Right cardiac atrium (tissue), 5 donors: ENCODE measurements at regions not wholly inside any gene's neighbourhood (a gene's known extent, or its start where the extent isn't known, plus 50 kb on each side); places are given as distances from the start of the nearest gene placed in this dataset.
A peak's percentile ranks its signal among the peaks of the same experiment; 100 is the strongest.
"Not testable (repeated sequence)": the region's sequence is repeated elsewhere in the genome, so short reads cannot be mapped to it uniquely, and the experiment has no call there.

Experiments
- ATAC-seq, 2 donors: fragments of 200-7000 bp; cut with Tn5 transposase; one replicate each; pipeline versions ENCODE4 v1.8.0 to v1.9.1; 2020; ENCODE audit warnings: moderate library complexity in 2 of 2, mild to moderate bottlenecking in 1 of 2
- DNase-seq, 3 donors: peaks; one replicate each; pipeline ENCODE4 v3.0.0-alpha.2; 2020
- H3K27ac ChIP-seq: one replicate; pipeline ENCODE4 v1.5.1; 2013; ENCODE audit warnings: mild to moderate bottlenecking, low read length, control low read depth, moderate library complexity
- H3K27me3 ChIP-seq: one replicate; pipeline ENCODE4 v1.6.1; 2013; ENCODE audit not compliant: control insufficient read depth, insufficient read depth
- H3K4me1 ChIP-seq: one replicate; pipeline ENCODE4 v1.6.1; 2013; ENCODE audit warnings: low read length; ENCODE audit not compliant: control insufficient read depth, insufficient read depth
- H3K4me3 ChIP-seq: one replicate; pipeline ENCODE4 v1.5.1; 2013; ENCODE audit warnings: low read length, control low read depth
- H3K9me3 ChIP-seq: one replicate; pipeline ENCODE4 v1.6.1; 2013; ENCODE audit warnings: low read length; ENCODE audit not compliant: control insufficient read depth
- WGBS: extraction: QIAGEN DNeasy Blood & Tissue Kit; methylation state at CpG from one replicate; pipeline ENCODE4 v1.1.7; 2013; 5-methylcytosine and 5-hydroxymethylcytosine counted together
- intact Hi-C, 4 donors: fragments of 100-400 bp; cut with DNase I; formaldehyde crosslinking; loops; one replicate each; pipeline versions ENCODE4 v1.11.0 to v1.14.0; 2022 to 2023
- donor health status: healthy with polysubstance abuse.
- donor health status: DM: no; HTN: yes; CAD: no.
- donor health status: DM: no; HTN: no; CAD: no.
- donor health status: DM: no; HTN: yes; CAD: no; lungs with severe emphysema.
- donor health status: DM: yes; HTN: yes; CAD: no.

DNA sequence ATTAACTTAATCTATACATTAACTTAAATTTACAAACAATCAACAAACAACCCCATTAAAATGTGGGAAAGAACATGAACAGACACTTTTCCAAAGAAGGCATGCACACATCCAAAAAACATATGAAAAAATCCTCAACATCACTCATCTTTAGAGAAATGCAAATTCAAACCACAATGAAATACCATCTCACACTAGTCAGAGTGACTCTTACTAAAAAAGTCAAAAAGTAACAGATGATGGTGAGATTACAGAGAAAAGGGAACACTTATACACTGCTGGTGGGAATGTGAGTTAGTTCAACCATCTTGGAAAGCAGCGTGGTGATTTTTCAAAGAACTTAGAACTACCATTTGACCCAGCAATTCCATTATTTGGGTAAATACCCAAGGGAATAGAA, 759.2 kb upstream of the SLITRK1 start:
- Histone ChIP-seq H3K4me1 (peaks cover 1% of the 10 kb centered on the region), H3K27ac (no peak overlapping the region), H3K4me3 (no peak overlapping the region), H3K9me3 (no peaks in the 10 kb centered on the region), H3K27me3 (no peaks in the 10 kb centered on the region)
- DNase-seq (no peak), ATAC-seq (no peak)
- WGBS = 92% methylated on average over 1 of the region's 1 CpG
- intact Hi-C loops = no loop called here

DNA sequence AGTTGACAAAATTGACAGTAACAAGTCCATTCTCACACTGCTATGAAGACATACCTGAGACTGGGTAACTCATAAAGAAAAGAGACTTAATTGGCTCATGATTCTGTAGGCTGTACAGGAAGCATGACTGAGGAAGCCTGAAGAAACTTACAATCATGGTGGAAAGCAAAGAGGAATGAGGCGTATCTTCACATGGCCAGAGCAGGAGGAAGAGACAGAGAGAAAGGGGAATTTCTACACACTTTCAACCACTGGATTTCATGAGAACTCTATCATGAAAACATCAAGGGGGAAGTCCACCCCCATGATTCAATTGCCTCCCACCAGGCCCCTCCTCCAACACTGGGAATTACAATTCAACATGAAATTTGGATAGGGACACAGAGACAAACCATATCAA, 758.4 kb upstream of the SLITRK1 start:
- Histone ChIP-seq H3K4me3 (no peak overlapping the region), H3K4me1 (peaks cover 1% of the 10 kb centered on the region), H3K9me3 (no peaks in the 10 kb centered on the region), H3K27ac (no peak overlapping the region), H3K27me3 (no peaks in the 10 kb centered on the region)
- no peak for DNase-seq
- no peak for ATAC-seq
- intact Hi-C loops = no loop called here
- WGBS = 87% methylated on average over 1 of the region's 1 CpG

DNA sequence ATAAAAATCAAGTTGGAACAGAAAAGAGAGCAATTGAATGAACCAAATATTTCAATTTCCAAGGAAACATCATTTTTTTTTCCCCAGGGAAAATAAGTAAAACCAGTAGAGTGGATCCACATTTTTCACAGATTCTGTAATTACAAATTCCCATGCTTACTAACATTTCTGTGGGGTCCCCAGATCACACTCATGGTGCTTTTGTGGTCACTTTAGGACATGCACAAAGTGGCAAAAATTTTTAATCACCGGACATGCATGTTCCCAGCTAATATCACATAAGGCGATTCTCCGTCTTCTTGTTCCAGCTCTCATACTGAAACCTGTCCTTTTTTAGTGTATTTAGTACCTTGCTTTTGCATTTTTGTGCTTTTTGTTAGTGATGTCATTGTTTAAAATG, 748.2 kb upstream of the SLITRK1 start:
- H3K9me3 ChIP-seq = no peaks in the 10 kb centered on the region
- DNase-seq = no peak
- no peak overlapping the region for H3K27ac ChIP-seq
- 93% methylated on average over 3 of the region's 3 CpGs for WGBS
- ATAC-seq = no peak
- intact Hi-C loops = no loop called here
- no peak overlapping the region for H3K4me3 ChIP-seq
- no peaks in the 10 kb centered on the region for H3K27me3 ChIP-seq
- no peaks in the 10 kb centered on the region for H3K4me1 ChIP-seq

DNA sequence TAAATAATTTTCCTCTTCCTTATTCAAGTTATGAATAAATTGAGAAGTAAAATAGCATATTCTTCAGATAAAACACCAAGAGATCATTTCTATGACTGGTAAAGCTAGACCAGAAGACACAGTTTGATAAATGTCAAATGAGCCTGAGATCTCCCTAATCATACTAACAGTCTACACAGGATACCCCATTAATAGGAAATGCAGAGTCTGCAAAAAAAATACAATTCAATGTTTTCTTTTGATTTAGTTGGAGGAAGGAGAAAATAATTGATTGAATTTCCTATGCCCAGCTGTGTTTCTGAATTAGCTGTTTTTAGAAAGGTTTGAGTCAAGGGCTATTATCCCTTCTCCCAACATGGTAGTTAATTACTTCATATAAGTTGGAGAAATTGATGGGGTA, 734.6 kb upstream of the SLITRK1 start:
- Histone ChIP-seq H3K27ac (no peak overlapping the region), H3K27me3 (no peaks in the 10 kb centered on the region), H3K4me1 (no peaks in the 10 kb centered on the region), H3K9me3 (no peaks in the 10 kb centered on the region), H3K4me3 (no peak overlapping the region)
- intact Hi-C loops = no loop called here
- ATAC-seq (no peak), DNase-seq (no peak)

DNA sequence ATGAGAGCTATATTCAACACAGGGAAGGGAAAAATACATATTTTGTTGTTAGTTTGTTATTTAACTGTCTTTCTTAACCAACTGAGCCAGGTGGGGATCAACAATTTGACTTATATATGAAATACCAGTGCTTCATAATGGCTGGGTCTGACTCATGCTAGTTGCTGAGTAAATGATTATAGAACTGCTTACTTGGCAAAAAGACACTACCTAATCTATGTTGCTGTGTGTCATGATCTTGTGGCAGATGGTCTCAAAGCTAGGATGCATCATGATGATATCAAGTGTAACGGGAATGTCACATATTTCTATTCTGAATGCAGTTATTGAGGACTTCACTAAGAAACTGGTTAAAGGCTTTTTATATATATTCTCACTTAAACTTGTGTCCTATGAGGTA, 727.4 kb upstream of the SLITRK1 start:
- intact Hi-C loops = no loop called here
- Histone ChIP-seq H3K4me3 (no peak overlapping the region), H3K9me3 (no peaks in the 10 kb centered on the region), H3K27ac (no peak overlapping the region), H3K27me3 (no peaks in the 10 kb centered on the region), H3K4me1 (no peaks in the 10 kb centered on the region)
- DNase-seq (no peak), ATAC-seq (no peak)
- WGBS = 65% methylated on average over 1 of the region's 1 CpG

DNA sequence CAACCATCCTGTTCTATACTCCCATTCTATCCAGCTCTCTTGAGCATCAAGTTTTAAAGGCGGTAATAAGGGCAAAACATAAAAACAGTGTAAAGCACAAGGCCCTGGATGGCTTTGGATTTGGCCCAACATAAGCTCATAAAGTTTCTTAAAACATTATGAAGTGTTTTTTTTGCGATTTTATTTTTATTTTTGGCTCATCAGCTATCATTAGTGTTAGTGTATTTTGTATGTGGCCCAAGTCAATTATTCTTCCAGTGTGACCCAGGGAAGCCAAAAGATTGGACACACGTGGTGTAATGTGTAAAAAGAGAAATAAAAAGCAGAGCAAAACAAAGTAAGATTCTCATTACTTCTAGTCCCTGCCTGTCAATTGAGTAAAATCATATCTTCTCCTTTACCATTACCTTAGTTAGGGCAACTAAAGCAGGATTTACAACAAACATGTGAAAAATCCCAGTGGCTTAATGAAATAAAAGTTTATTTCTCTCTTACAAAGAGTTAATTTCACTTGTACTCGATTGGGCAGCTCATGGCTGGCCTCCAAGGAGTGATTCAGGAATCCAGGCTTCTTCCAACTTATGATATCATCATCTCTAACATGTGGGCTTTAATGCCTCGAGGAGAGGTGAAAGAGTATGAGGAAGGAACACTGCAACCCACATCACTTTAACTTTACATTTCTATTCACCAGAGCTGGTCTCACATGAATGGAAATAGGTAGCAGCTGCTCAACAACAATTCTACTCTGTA, 725.2 kb upstream of the SLITRK1 start:
- peak; percentile 18 to 46 (median 37) for DNase-seq
- intact Hi-C loops = no loop called here
- WGBS = 23% methylated on average over 5 of the region's 5 CpGs
- Histone ChIP-seq H3K27ac (no peak overlapping the region), H3K27me3 (no peaks in the 10 kb centered on the region), H3K9me3 (no peaks in the 10 kb centered on the region), H3K4me1 (no peaks in the 10 kb centered on the region), H3K4me3 (no peak overlapping the region)
- ATAC-seq = peak in 1 of 2 donors; percentile 34

DNA sequence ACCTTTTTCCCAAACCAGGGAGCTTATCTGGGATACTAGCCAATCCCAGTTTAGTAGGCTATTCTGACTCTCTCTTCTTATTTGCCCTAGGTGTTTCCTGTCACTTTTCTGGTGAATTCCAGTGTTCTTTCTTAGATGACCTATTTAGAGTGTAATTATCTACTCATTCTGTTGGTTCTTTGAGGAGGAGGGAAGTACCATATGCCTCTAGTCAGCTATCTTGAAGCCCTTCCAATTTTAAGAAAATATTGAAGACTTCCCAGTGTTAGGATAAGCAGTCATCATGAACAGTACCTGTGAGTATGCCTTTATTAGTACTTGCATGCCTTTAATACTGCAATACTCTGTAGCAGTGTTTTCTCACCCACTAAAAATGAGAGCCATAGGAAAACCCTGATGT, 724.3 kb upstream of the SLITRK1 start:
- Histone ChIP-seq H3K27ac (no peak overlapping the region), H3K9me3 (no peaks in the 10 kb centered on the region), H3K4me3 (no peak overlapping the region), H3K4me1 (no peaks in the 10 kb centered on the region), H3K27me3 (no peaks in the 10 kb centered on the region)
- ATAC-seq (no peak), DNase-seq (no peak)
- intact Hi-C loops = no loop called here

DNA sequence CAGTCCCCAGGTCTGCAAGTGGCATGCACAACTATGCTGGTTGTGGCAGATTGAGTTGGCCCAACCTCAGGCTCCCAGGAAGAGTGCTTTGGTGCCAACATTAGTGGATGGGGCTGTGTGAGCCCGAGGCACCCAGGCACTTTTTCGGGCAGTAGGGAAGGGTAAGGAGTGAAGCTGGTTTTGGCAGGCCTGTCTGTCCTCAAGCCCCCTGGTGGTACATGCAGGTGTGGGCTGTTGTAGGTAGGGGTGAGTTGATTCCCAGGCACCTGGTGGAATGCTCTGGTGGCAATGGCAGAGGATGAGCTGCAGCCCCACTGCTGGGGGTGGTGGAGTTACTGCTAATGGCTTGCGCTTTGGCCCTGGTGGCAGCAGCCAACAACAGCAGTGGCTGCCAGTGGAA, 723.7 kb upstream of the SLITRK1 start:
- H3K27me3 ChIP-seq = no peaks in the 10 kb centered on the region
- intact Hi-C loops = no loop called here
- 93% methylated on average over 3 of the region's 3 CpGs for WGBS

DNA sequence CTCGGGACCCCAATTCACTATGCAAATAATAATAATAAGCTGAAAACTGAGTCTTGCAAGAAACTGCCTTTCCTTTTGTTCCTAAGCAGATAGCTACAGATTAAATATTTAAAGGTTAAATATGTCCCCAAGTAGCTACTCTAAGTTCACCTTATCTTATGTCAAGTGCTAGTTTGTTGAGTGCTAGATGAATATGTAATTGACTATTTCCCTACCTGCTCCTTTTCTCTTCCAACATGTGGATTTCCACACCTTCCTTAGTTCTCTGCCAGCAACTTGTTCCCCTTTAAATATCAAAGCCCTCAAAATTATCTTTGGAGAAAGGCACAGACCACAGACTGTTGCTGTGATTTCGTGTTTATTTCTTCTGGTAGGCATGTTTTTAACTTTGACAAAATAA, 709.2 kb upstream of the SLITRK1 start:
- H3K9me3 ChIP-seq = no peaks in the 10 kb centered on the region
- no peaks in the 10 kb centered on the region for H3K27me3 ChIP-seq
- H3K4me1 ChIP-seq = no peaks in the 10 kb centered on the region
- 44% methylated on average over 2 of the region's 2 CpGs for WGBS
- DNase-seq (no peak), ATAC-seq (no peak)
- intact Hi-C loops = no loop called here
- H3K4me3 ChIP-seq = no peak overlapping the region
- H3K27ac ChIP-seq = no peak overlapping the region

More for the DNA sequence above, 723.7 kb upstream of the SLITRK1 start:
- Histone ChIP-seq H3K4me1 (no peaks in the 10 kb centered on the region), H3K27ac (no peak overlapping the region), H3K4me3 (no peak overlapping the region), H3K9me3 (no peaks in the 10 kb centered on the region)
- ATAC-seq (no peak), DNase-seq (peak in 1 of 3 donors; percentile 29)

DNA sequence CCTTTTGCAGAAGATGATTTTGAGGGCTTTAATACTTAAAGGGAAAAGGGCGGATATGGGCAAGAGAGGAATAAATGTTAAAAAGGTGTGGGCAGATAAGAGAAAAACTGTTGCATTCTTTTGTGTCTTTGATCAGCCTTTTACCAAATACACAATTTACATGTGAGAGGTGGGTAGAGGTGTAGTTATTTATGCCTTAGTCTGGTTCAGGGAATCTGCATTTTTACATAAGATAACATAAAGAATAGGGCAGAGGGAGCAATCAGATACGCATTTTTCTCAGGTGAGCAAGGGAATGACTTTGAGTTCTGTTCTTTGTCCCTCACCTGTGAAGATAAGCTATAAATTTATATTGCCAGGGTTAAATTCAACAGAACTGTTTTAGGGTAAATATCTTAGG, 708.4 kb upstream of the SLITRK1 start:
- intact Hi-C loops = no loop called here
- Histone ChIP-seq H3K9me3 (no peaks in the 10 kb centered on the region), H3K27ac (no peak overlapping the region), H3K4me3 (no peak overlapping the region), H3K4me1 (no peaks in the 10 kb centered on the region), H3K27me3 (no peaks in the 10 kb centered on the region)
- ATAC-seq (no peak), DNase-seq (no peak)
- WGBS = 71% methylated on average over 2 of the region's 2 CpGs

DNA sequence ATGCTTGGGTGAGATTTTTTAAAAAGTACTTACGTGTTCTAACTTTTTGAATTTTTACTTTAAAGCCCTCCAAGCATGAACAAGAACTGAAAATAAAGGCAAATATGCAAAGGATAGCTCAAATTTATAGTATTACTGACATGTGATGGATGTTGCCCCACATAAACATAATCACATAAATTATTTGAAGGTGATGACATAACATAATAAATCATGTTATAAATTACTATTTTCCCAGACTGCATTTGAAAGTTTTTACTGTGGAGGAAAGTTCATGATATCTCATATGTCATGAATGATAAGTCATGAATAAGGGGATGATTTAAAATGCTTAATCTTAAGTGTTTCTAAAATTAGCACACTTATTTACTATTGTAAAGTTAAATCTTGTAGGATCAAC, 705.7 kb upstream of the SLITRK1 start:
- no peak for DNase-seq
- ATAC-seq = no peak
- no peak overlapping the region for H3K27ac ChIP-seq
- H3K9me3 ChIP-seq = no peaks in the 10 kb centered on the region
- no peak overlapping the region for H3K4me3 ChIP-seq
- intact Hi-C loops = no loop called here
- H3K4me1 ChIP-seq = no peaks in the 10 kb centered on the region
- 76% methylated on average over 1 of the region's 1 CpG for WGBS
- H3K27me3 ChIP-seq = no peaks in the 10 kb centered on the region

DNA sequence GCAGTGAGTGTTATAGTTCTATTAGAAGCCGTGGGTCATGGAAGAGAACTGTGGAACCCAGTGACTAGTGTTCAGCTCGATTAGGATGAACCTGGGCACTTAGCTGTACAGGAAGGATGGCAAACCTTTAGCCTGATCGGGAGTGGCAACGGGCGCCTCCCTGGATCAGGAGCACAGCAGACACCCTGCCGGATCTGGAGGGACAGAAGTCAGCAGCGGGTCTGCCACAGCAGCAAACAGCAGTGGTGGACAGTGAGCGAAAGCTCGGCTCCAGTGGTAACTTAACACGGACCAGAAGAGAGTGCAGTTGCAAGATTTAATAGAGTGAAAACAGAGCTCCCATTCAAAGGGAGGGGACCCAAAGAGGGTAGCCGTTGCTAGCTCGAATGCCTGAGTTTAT, 697.6 kb upstream of the SLITRK1 start:
- H3K4me1 ChIP-seq, H3K27me3 ChIP-seq, H3K9me3 ChIP-seq, H3K4me3 ChIP-seq, intact Hi-C loops, ATAC-seq, H3K27ac ChIP-seq: not testable (repeated sequence)
- peak in 1 of 3 donors; percentile 34 for DNase-seq
- 90% methylated on average over 12 of the region's 12 CpGs for WGBS
